Liver (tissue), 8 donors: ENCODE measurements at regions not wholly inside any gene's neighbourhood (a gene's known extent, or its start where the extent isn't known, plus 50 kb on each side); places are given as distances from the start of the nearest gene placed in this dataset.
"Not testable (repeated sequence)": the region's sequence is repeated elsewhere in the genome, so short reads cannot be mapped to it uniquely, and the experiment has no call there.

ENCODE experiments used
- DNase-seq: peaks from one replicate; pipeline ENCODE4 v3.0.0-alpha.2; 2017; ENCODE audit warnings: low spot score
- H3K27ac ChIP-seq, 2 donors: one replicate each; pipeline ENCODE4 v1.7.0; 2013; ENCODE audit warnings: inconsistent platforms in 2 of 2, low read length in 2 of 2, control low read depth in 1 of 2, low read depth in 1 of 2, mild to moderate bottlenecking in 1 of 2
- H3K27me3 ChIP-seq, 4 donors: one replicate each; pipeline versions ENCODE4 v1.6.1 to v1.7.0; 2013; ENCODE audit warnings: low read length in 3 of 4, inconsistent platforms in 1 of 4, mild to moderate bottlenecking in 1 of 4, moderate library complexity in 1 of 4; ENCODE audit not compliant: control insufficient read depth in 4 of 4, insufficient read depth in 4 of 4
- H3K36me3 ChIP-seq, 4 donors: one replicate each; pipeline versions ENCODE4 v1.6.1 to v1.7.0; 2013; ENCODE audit warnings: low read length in 3 of 4, mild to moderate bottlenecking in 3 of 4, low read depth in 1 of 4, moderate library complexity in 1 of 4; ENCODE audit not compliant: control insufficient read depth in 4 of 4, insufficient read depth in 3 of 4
- H3K4me1 ChIP-seq, 4 donors: one replicate each; pipeline versions ENCODE4 v1.6.1 to v1.7.0; 2013; ENCODE audit warnings: low read length in 3 of 4, mild to moderate bottlenecking in 3 of 4, moderate library complexity in 1 of 4; ENCODE audit not compliant: control insufficient read depth in 4 of 4, insufficient read depth in 4 of 4
- H3K4me3 ChIP-seq, 3 donors: one replicate each; pipeline versions ENCODE4 v1.6.1 to v1.7.0; 2013; ENCODE audit warnings: low read length in 3 of 3, control low read depth in 1 of 3, low read depth in 1 of 3, mild to moderate bottlenecking in 1 of 3
- H3K9ac ChIP-seq, 2 donors: one replicate each; pipeline ENCODE4 v1.7.0; 2013; ENCODE audit warnings: low read length in 2 of 2, mild to moderate bottlenecking in 2 of 2, moderate library complexity in 2 of 2, control low read depth in 1 of 2, low read depth in 1 of 2
- H3K9me3 ChIP-seq, 4 donors: one replicate each; pipeline versions ENCODE4 v1.6.1 to v1.7.0; 2013; ENCODE audit warnings: low read length in 3 of 4; ENCODE audit not compliant: control insufficient read depth in 4 of 4
- EGR1 ChIP-seq, 2 donors: IDR thresholded peaks; 2 replicates each; pipeline ENCODE4 v1.6.1; 2016 to 2018; ENCODE audit warnings: antibody characterized with exemption in 2 of 2, low read depth in 2 of 2
- FOXA2 ChIP-seq: IDR thresholded peaks from 2 replicates; pipeline ENCODE4 v1.6.1; 2016; ENCODE audit warnings: antibody characterized with exemption
- GABPA ChIP-seq, 2 donors: IDR thresholded peaks in 1 of 2; conservative IDR thresholded peaks in 1 of 2; 2 replicates each; pipeline ENCODE4 v1.6.1; 2016; ENCODE audit warnings: antibody characterized with exemption in 2 of 2, mild to moderate bottlenecking in 1 of 2, moderate library complexity in 1 of 2
- HNF4G ChIP-seq: IDR thresholded peaks from 2 replicates; pipeline ENCODE4 v1.6.1; 2016; ENCODE audit warnings: antibody characterized with exemption
- MAX ChIP-seq: IDR thresholded peaks from 2 replicates; pipeline ENCODE4 v1.6.1; 2016; ENCODE audit warnings: antibody characterized with exemption
- RAD21 ChIP-seq, 2 donors: IDR thresholded peaks; 2 replicates each; pipeline ENCODE4 v1.6.1; 2016; ENCODE audit warnings: antibody characterized with exemption in 2 of 2, mild to moderate bottlenecking in 2 of 2
- RXRA ChIP-seq, 2 donors: IDR thresholded peaks; 2 replicates each; pipeline ENCODE4 v1.6.1; 2017 to 2018; ENCODE audit warnings: antibody characterized with exemption in 2 of 2, mild to moderate bottlenecking in 1 of 2
- SP1 ChIP-seq: IDR thresholded peaks from 2 replicates; pipeline ENCODE4 v1.6.1; 2018; ENCODE audit warnings: antibody characterized with exemption, mild to moderate bottlenecking
- TAF1 ChIP-seq: conservative IDR thresholded peaks from 2 replicates; pipeline ENCODE4 v1.6.1; 2016; ENCODE audit warnings: antibody characterized with exemption, mild to moderate bottlenecking
- YY1 ChIP-seq: IDR thresholded peaks from 2 replicates; pipeline ENCODE4 v1.6.1; 2016; ENCODE audit warnings: antibody characterized with exemption, mild to moderate bottlenecking
- ZBTB33 ChIP-seq: IDR thresholded peaks from 2 replicates; pipeline ENCODE4 v1.6.1; 2016; ENCODE audit warnings: antibody characterized with exemption
- WGBS: extraction: QIAGEN DNeasy Blood & Tissue Kit; methylation state at CpG from one replicate; pipeline ENCODE4 v1.1.7; 2013; 5-methylcytosine and 5-hydroxymethylcytosine counted together
- TF ChIP-seq, protein P1 (sequence below): fragments of 150-350 bp; IDR thresholded peaks from 2 replicates; pipeline ENCODE4 v1.5.1; 2017; ENCODE audit warnings: improper control_type of control experiment, low read depth, low read length; ENCODE audit not compliant: missing input control
- TF ChIP-seq, protein P2 (sequence below): IDR thresholded peaks from 2 replicates; pipeline ENCODE4 v1.6.1; 2016; ENCODE audit warnings: antibody characterized with exemption, mild to moderate bottlenecking
- TF ChIP-seq, protein P3 (sequence below): IDR thresholded peaks from 2 replicates; pipeline ENCODE4 v1.6.1; 2016; ENCODE audit warnings: antibody characterized with exemption
- donor health status: healthy.
- donor health status: healthy.
- donor health status: healthy.
- donor health status: healthy.
- donor health status: healthy.

DNA sequence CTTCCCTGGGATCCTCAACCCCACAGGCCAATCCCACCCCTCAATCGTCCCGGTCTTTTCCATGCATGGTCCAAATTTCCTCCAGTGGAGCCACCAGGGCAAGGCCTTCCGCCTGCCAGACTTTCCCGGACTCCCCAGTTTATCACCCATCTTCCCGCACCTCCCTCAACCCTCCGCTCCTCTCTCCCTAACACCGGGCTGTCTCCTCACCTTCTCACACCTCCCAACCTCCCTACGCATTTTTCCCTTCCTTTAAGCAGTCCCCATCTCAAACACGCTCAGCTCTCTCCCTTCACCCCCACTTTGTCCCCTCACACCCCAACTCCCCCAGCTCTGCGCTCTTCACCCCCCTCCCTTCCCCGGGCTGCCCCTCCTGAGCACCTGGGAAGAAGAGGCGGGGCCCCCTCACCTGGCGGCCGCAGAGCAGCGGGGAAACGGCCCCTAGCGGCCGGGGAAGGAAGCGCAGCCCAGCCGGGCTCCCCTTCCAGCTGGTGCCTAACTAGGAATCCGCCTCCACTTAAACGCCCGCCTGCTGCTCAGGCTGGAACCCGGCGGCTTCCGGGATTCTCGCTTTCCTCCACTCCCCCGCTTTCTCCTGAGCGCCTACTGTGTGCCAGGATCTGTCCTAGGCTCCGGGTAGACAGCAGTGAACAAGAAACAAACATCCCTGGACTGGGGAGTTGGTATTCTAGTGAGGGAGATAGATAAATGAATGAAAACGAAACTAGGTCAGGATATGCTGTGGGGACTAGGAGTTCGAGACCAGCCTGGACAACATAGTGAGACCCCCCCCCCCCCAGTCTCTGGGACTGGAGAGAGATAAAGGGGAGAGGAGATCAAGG, 126.7 kb downstream of the CRLF3 start:
- not testable (repeated sequence) for H3K9ac ChIP-seq, H3K27ac ChIP-seq, H3K4me1 ChIP-seq, H3K36me3 ChIP-seq, H3K9me3 ChIP-seq, H3K27me3 ChIP-seq
- peak overlapping the region in 2 of 3 donors; percentile 42 to 43 for H3K4me3 ChIP-seq
- TF ChIP-seq, protein P1, sequence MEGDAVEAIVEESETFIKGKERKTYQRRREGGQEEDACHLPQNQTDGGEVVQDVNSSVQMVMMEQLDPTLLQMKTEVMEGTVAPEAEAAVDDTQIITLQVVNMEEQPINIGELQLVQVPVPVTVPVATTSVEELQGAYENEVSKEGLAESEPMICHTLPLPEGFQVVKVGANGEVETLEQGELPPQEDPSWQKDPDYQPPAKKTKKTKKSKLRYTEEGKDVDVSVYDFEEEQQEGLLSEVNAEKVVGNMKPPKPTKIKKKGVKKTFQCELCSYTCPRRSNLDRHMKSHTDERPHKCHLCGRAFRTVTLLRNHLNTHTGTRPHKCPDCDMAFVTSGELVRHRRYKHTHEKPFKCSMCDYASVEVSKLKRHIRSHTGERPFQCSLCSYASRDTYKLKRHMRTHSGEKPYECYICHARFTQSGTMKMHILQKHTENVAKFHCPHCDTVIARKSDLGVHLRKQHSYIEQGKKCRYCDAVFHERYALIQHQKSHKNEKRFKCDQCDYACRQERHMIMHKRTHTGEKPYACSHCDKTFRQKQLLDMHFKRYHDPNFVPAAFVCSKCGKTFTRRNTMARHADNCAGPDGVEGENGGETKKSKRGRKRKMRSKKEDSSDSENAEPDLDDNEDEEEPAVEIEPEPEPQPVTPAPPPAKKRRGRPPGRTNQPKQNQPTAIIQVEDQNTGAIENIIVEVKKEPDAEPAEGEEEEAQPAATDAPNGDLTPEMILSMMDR = peak; percentile 60
- TF ChIP-seq RAD21 (IDR thresholded peaks at IDR 0.05) = peak; percentile 58 to 72
- 6% methylated on average over 32 of the region's 32 CpGs for WGBS
- DNase-seq = peak; percentile 74

DNA sequence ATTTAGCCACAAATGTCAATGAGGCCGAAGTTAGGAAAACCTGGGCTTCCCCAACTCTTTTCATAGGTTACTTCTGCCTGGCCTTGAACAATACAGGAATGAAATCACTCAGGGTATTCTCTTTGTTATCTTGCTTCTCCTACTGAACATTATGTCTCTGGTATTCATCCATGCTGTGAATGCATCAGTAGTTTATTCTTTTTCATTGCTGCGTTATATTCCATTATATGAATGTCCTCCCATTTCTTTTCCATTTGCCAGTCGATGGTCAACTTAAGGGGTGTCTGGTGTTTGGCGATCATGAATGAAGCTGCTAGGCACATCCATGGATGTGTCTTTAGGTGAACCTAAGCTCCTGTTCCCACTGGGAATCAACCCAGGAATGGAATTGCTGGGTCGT, 128.3 kb downstream of the CRLF3 start:
- WGBS = 96% methylated on average over 5 of the region's 5 CpGs
- no peak for DNase-seq
- no peak overlapping the region for H3K27ac ChIP-seq
- no peak overlapping the region for H3K4me3 ChIP-seq
- no peaks in the 10 kb centered on the region for H3K27me3 ChIP-seq
- no peaks in the 10 kb centered on the region for H3K9me3 ChIP-seq
- H3K9ac ChIP-seq = no peak overlapping the region
- no peaks in the 10 kb centered on the region for H3K36me3 ChIP-seq
- no peaks in the 10 kb centered on the region for H3K4me1 ChIP-seq
- TF ChIP-seq YY1 (no peak), HNF4G (no peak), SP1 (no peak), FOXA2 (no peak), MAX (no peak), GABPA (IDR thresholded peaks at IDR 0.05 in 1 of 2, conservative IDR thresholded peaks at IDR 0.05 in 1 of 2) (no peak), ZBTB33 (no peak), TAF1 (no peak), RXRA (IDR thresholded peaks at IDR 0.05) (no peak), EGR1 (IDR thresholded peaks at IDR 0.05; ENCODE audit: low read depth in 2 of 2) (no peak)
- TF ChIP-seq, protein P2, sequence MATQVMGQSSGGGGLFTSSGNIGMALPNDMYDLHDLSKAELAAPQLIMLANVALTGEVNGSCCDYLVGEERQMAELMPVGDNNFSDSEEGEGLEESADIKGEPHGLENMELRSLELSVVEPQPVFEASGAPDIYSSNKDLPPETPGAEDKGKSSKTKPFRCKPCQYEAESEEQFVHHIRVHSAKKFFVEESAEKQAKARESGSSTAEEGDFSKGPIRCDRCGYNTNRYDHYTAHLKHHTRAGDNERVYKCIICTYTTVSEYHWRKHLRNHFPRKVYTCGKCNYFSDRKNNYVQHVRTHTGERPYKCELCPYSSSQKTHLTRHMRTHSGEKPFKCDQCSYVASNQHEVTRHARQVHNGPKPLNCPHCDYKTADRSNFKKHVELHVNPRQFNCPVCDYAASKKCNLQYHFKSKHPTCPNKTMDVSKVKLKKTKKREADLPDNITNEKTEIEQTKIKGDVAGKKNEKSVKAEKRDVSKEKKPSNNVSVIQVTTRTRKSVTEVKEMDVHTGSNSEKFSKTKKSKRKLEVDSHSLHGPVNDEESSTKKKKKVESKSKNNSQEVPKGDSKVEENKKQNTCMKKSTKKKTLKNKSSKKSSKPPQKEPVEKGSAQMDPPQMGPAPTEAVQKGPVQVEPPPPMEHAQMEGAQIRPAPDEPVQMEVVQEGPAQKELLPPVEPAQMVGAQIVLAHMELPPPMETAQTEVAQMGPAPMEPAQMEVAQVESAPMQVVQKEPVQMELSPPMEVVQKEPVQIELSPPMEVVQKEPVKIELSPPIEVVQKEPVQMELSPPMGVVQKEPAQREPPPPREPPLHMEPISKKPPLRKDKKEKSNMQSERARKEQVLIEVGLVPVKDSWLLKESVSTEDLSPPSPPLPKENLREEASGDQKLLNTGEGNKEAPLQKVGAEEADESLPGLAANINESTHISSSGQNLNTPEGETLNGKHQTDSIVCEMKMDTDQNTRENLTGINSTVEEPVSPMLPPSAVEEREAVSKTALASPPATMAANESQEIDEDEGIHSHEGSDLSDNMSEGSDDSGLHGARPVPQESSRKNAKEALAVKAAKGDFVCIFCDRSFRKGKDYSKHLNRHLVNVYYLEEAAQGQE = no peak
- TF ChIP-seq, protein P3, sequence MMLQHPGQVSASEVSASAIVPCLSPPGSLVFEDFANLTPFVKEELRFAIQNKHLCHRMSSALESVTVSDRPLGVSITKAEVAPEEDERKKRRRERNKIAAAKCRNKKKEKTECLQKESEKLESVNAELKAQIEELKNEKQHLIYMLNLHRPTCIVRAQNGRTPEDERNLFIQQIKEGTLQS = no peak
- TF ChIP-seq, protein P1 = no peak

GRCh38 chr17:30695265-30695811, 129.2 kb downstream of the CRLF3 start:
- not testable (repeated sequence) for H3K27me3 ChIP-seq, DNase-seq, H3K9me3 ChIP-seq, H3K27ac ChIP-seq, H3K9ac ChIP-seq, H3K4me3 ChIP-seq, H3K4me1 ChIP-seq, H3K36me3 ChIP-seq
- 30% methylated on average over 1 of the region's 1 CpG for WGBS
